Stimulated activated naive CD8-positive, alpha-beta T cell treated with anti-CD3 and anti-CD28 coated beads, Interleukin-15, Interleukin-2, amounts not matched to agents 100 U/mL and 50 U/mL, for 24 hours (primary cell): ENCODE measurements at regions not wholly inside any gene's neighbourhood (a gene's known extent, or its start where the extent isn't known, plus 50 kb on each side); places are given as distances from the start of the nearest gene placed in this dataset.

Experiments
- ATAC-seq: fragments of 150-1000 bp; cut with Tn5 transposase; one replicate; pipeline ENCODE4 v1.10.0; 2021
- DNase-seq: peaks from one replicate; pipeline ENCODE4 v3.0.0; 2021

- DNase-seq (no peak), ATAC-seq (no peak)
These were observed 852.0 kb upstream of the ADAMTS5 start for GRCh38 chr21:27818847-27819246.

- no peak for ATAC-seq
- no peak for DNase-seq
These were observed 851.2 kb upstream of the ADAMTS5 start for GRCh38 chr21:27817902-27818623.

GRCh38 chr21:27817074-27817473 is 850.2 kb upstream of the ADAMTS5 start:
- no peak for DNase-seq

GRCh38 chr21:27816301-27816700 is 849.4 kb upstream of the ADAMTS5 start:
- DNase-seq = no peak
- no peak for ATAC-seq

More at GRCh38 chr21:27817074-27817473, 850.2 kb upstream of the ADAMTS5 start:
- ATAC-seq = no peak

GRCh38 chr21:27814226-27814625 is 847.3 kb upstream of the ADAMTS5 start:
- DNase-seq = no peak
- ATAC-seq = no peak

GRCh38 chr21:27813750-27814149 is 846.9 kb upstream of the ADAMTS5 start:
- no peak for DNase-seq
- ATAC-seq = no peak

- no peak for DNase-seq
- no peak for ATAC-seq
These were observed 846.5 kb upstream of the ADAMTS5 start for GRCh38 chr21:27813344-27813743.

- no peak for DNase-seq
- ATAC-seq = no peak
These were observed 845.4 kb upstream of the ADAMTS5 start for GRCh38 chr21:27812279-27812678.

GRCh38 chr21:27808923-27809322 is 842.0 kb upstream of the ADAMTS5 start:
- ATAC-seq (no peak), DNase-seq (no peak)

GRCh38 chr21:27807596-27807995 is 840.7 kb upstream of the ADAMTS5 start:
- DNase-seq (no peak), ATAC-seq (no peak)

- ATAC-seq (no peak), DNase-seq (no peak)
These were observed 839.4 kb upstream of the ADAMTS5 start for GRCh38 chr21:27806281-27806680.

- ATAC-seq (no peak), DNase-seq (no peak)
These were observed 838.8 kb upstream of the ADAMTS5 start for GRCh38 chr21:27805696-27806095.

GRCh38 chr21:27804515-27804914 is 837.6 kb upstream of the ADAMTS5 start:
- ATAC-seq (no peak), DNase-seq (no peak)

GRCh38 chr21:27803571-27803970 is 836.7 kb upstream of the ADAMTS5 start:
- ATAC-seq = no peak
- no peak for DNase-seq

GRCh38 chr21:27802816-27803475 is 836.1 kb upstream of the ADAMTS5 start:
- peak; percentile 22 for DNase-seq
- no peak for ATAC-seq

- no peak for ATAC-seq
- no peak for DNase-seq
These were observed 833.0 kb upstream of the ADAMTS5 start for GRCh38 chr21:27799861-27800260.

- ATAC-seq (no peak), DNase-seq (no peak)
These were observed 829.2 kb upstream of the ADAMTS5 start for GRCh38 chr21:27796106-27796505.

GRCh38 chr21:27795418-27795817 is 828.5 kb upstream of the ADAMTS5 start:
- DNase-seq (no peak), ATAC-seq (no peak)

- no peak for DNase-seq
These were observed 827.0 kb upstream of the ADAMTS5 start for GRCh38 chr21:27793901-27794300.

GRCh38 chr21:27787046-27787445 is 820.2 kb upstream of the ADAMTS5 start:
- no peak for DNase-seq

More at GRCh38 chr21:27793901-27794300, 827.0 kb upstream of the ADAMTS5 start:
- ATAC-seq = no peak

GRCh38 chr21:27779606-27780005 is 812.7 kb upstream of the ADAMTS5 start:
- ATAC-seq (no peak), DNase-seq (no peak)

More at GRCh38 chr21:27787046-27787445, 820.2 kb upstream of the ADAMTS5 start:
- ATAC-seq = no peak

GRCh38 chr21:27776925-27777553 is 810.2 kb upstream of the ADAMTS5 start:
- no peak for DNase-seq

GRCh38 chr21:27772816-27773215 is 805.9 kb upstream of the ADAMTS5 start:
- no peak for ATAC-seq

More at GRCh38 chr21:27776925-27777553, 810.2 kb upstream of the ADAMTS5 start:
- ATAC-seq = no peak

More at GRCh38 chr21:27772816-27773215, 805.9 kb upstream of the ADAMTS5 start:
- no peak for DNase-seq
